ENCODE measurements at regions not wholly inside any gene's neighbourhood (a gene's known extent, or its start where the extent isn't known, plus 50 kb on each side); places are given as distances from the start of the nearest gene placed in this dataset.
A peak's percentile ranks its signal among the peaks of the same experiment; 100 is the strongest.

DNA sequence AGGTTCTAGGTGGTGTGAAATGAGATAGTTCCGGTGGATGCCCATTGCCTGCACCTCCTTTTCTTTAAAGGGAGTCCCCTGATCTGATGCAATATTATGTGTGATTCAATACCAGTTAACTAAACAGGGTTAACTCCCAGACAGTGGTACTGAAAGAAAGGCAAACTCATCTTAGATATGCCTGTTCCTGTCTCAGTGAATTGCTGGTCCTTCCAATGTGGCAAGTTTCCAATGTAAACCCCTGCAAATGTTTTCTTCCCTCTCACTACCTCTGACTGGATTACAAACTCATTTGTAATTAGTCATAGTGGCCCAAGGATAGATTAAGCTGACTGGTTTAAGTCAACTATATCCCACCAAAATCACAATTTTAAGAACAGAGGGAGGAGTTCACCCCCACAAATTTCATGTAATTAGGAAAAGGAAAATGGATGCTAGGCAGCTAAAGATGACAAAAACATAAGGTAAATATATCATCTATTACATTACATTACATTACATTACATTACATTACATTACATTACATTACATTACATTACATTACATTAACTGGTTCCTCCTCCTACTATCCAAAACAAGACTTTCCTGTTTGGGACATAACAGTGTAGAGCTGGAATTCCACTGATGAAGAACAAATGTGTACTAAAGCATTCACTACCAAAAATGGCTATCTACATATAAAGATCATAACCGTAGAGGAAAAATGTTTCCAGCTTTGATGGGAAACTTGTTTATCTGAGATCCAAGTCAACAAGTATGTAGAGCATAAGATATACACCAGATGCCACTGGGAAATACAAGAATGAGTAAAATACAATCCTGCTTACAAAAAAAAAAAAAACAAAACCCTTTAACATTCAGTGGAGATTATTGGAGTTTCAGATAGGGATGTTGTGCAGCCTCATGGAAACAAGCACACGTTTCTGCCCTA lies 121.5 kb upstream of the SNX2 start:
- Histone ChIP-seq H2AFZ (ENCODE audit: low read depth, low read length) (no peak overlapping the region), H3K27ac (ENCODE audit: insufficient read depth, low read depth, low read length) (no peak overlapping the region), H3K4me1 (ENCODE audit: control insufficient read depth, extremely low read depth, insufficient read depth, low read length) (no peaks in the 10 kb centered on the region), H3K79me2 (ENCODE audit: control insufficient read depth, insufficient read depth, low read length) (no peaks in the 10 kb centered on the region), H3K9ac (replicated peaks; ENCODE audit: extremely low read depth, insufficient read depth, low read length) (no peak overlapping the region), H3K4me2 (ENCODE audit: insufficient read depth, low read length) (no peak overlapping the region), H3K27me3 (ENCODE audit: control insufficient read depth in 2 of 2, insufficient read depth in 2 of 2, low read length in 2 of 2) (no peaks in the 10 kb centered on the region), H3K9me1 (replicated peaks; ENCODE audit: control insufficient read depth, extremely low read depth, insufficient read depth, low read length) (no peaks in the 10 kb centered on the region), H3K36me3 (ENCODE audit: control insufficient read depth in 2 of 2, extremely low read depth in 1 of 2, insufficient read depth in 2 of 2, low read length in 2 of 2) (no peaks in the 10 kb centered on the region), H4K20me1 (replicated peaks; ENCODE audit: control insufficient read depth, extremely low read depth, insufficient read depth, low read length) (no peaks in the 10 kb centered on the region), H3K4me3 (replicated peaks in 1 of 3; ENCODE audit: insufficient read depth in 1 of 3, low read depth in 1 of 3, low read length in 3 of 3) (no peak overlapping the region), H3K9me3 (replicated peaks; ENCODE audit: control insufficient read depth, insufficient read depth, low read length) (no peaks in the 10 kb centered on the region)
- FAIRE-seq (peak; percentile 42), DNase-seq (ENCODE audit: low read depth, low spot score) (peak; percentile 77)
- intact Hi-C loops (cut with micrococcal nuclease) (no loop called here), dilution Hi-C loops (cut with MboI; ENCODE audit: extremely low pct_ligation_motif_present, low sequenced_read_pairs) (no loop called here)
- CTCF ChIA-PET, result no interaction called here
- POLR2A ChIA-PET, result no interaction called here
- TF ChIP-seq FOS (IDR thresholded peaks at IDR 0.05; ENCODE audit: borderline replicate concordance, insufficient read depth, low read length) (peak; percentile 28), EZH2 (IDR thresholded peaks at IDR 0.05; ENCODE audit: borderline replicate concordance, low read depth, low read length, severe bottlenecking) (no peak)
- no TSS peak for BruUV-seq (replicated peaks)

DNA sequence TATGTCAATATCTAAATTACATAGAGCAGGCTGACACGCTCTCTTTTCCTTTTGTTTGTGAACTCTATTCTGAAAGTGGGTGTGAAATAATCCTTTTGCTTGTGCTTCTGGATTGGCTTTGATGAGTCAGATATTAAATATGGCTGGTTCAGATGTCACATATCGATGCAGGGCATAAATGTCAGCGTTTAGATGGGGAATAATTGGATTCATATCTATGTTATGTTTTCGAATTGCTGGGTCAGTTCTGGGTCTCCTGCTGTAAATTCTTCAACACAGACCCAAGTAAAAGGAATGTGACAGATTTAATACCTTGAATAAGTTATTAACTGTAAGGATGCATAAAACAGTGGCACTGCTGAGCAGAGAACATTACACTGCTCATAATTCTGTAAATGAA lies 118.7 kb upstream of the SNX2 start:
- DNase-seq (ENCODE audit: low read depth, low spot score), result peak; percentile 40
- H4K20me1 ChIP-seq (replicated peaks; ENCODE audit: control insufficient read depth, extremely low read depth, insufficient read depth, low read length), result no peaks in the 10 kb centered on the region

More for the DNA sequence above, 118.7 kb upstream of the SNX2 start:
- H3K4me3 ChIP-seq (replicated peaks in 1 of 3; ENCODE audit: insufficient read depth in 1 of 3, low read depth in 1 of 3, low read length in 3 of 3), result no peak overlapping the region
- peak overlapping the region; percentile 78 for H2AFZ ChIP-seq (ENCODE audit: low read depth, low read length)
- H3K4me2 ChIP-seq (ENCODE audit: insufficient read depth, low read length), result no peak overlapping the region
- H3K9me1 ChIP-seq (replicated peaks; ENCODE audit: control insufficient read depth, extremely low read depth, insufficient read depth, low read length), result no peaks in the 10 kb centered on the region
- no peak overlapping the region for H3K27ac ChIP-seq (ENCODE audit: insufficient read depth, low read depth, low read length)
- no TSS peak for BruUV-seq (replicated peaks)
- POLR2A ChIA-PET, result no interaction called here
- H3K4me1 ChIP-seq (ENCODE audit: control insufficient read depth, extremely low read depth, insufficient read depth, low read length), result no peaks in the 10 kb centered on the region
- CTCF ChIA-PET, result no interaction called here
- no peaks in the 10 kb centered on the region for H3K36me3 ChIP-seq (ENCODE audit: control insufficient read depth in 2 of 2, extremely low read depth in 1 of 2, insufficient read depth in 2 of 2, low read length in 2 of 2)
- no peak for FAIRE-seq
- TF ChIP-seq, protein P1, sequence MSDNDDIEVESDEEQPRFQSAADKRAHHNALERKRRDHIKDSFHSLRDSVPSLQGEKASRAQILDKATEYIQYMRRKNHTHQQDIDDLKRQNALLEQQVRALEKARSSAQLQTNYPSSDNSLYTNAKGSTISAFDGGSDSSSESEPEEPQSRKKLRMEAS (IDR thresholded peaks at IDR 0.05; ENCODE audit: insufficient read depth, insufficient read length), result no peak
- TF ChIP-seq FOS (IDR thresholded peaks at IDR 0.05; ENCODE audit: borderline replicate concordance, insufficient read depth, low read length) (peak; percentile 29), MYC (IDR thresholded peaks at IDR 0.05; ENCODE audit: low read depth, low read length) (no peak), EZH2 (IDR thresholded peaks at IDR 0.05; ENCODE audit: borderline replicate concordance, low read depth, low read length, severe bottlenecking) (no peak), POLR2A (IDR thresholded peaks at IDR 0.05; ENCODE audit: low read depth, low read length) (no peak), GATA2 (IDR thresholded peaks at IDR 0.05; ENCODE audit: insufficient read depth, insufficient read length, low read depth, low read length) (no peak)
- TF ChIP-seq, protein P2, sequence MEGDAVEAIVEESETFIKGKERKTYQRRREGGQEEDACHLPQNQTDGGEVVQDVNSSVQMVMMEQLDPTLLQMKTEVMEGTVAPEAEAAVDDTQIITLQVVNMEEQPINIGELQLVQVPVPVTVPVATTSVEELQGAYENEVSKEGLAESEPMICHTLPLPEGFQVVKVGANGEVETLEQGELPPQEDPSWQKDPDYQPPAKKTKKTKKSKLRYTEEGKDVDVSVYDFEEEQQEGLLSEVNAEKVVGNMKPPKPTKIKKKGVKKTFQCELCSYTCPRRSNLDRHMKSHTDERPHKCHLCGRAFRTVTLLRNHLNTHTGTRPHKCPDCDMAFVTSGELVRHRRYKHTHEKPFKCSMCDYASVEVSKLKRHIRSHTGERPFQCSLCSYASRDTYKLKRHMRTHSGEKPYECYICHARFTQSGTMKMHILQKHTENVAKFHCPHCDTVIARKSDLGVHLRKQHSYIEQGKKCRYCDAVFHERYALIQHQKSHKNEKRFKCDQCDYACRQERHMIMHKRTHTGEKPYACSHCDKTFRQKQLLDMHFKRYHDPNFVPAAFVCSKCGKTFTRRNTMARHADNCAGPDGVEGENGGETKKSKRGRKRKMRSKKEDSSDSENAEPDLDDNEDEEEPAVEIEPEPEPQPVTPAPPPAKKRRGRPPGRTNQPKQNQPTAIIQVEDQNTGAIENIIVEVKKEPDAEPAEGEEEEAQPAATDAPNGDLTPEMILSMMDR (IDR thresholded peaks at IDR 0.05; ENCODE audit: extremely low read depth in 1 of 2, insufficient read depth in 1 of 2, low read depth in 1 of 2, low read length in 2 of 2), result no peak
- no peaks in the 10 kb centered on the region for H3K27me3 ChIP-seq (ENCODE audit: control insufficient read depth in 2 of 2, insufficient read depth in 2 of 2, low read length in 2 of 2)
- intact Hi-C loops (cut with micrococcal nuclease), result no loop called here
- no peaks in the 10 kb centered on the region for H3K9me3 ChIP-seq (replicated peaks; ENCODE audit: control insufficient read depth, insufficient read depth, low read length)
- no peak overlapping the region for H3K9ac ChIP-seq (replicated peaks; ENCODE audit: extremely low read depth, insufficient read depth, low read length)
- no peaks in the 10 kb centered on the region for H3K79me2 ChIP-seq (ENCODE audit: control insufficient read depth, insufficient read depth, low read length)
- dilution Hi-C loops (cut with MboI; ENCODE audit: extremely low pct_ligation_motif_present, low sequenced_read_pairs), result no loop called here
